ENCODE measurements at regions not wholly inside any gene's neighbourhood (a gene's known extent, or its start where the extent isn't known, plus 50 kb on each side); places are given as distances from the start of the nearest gene placed in this dataset.

DNA sequence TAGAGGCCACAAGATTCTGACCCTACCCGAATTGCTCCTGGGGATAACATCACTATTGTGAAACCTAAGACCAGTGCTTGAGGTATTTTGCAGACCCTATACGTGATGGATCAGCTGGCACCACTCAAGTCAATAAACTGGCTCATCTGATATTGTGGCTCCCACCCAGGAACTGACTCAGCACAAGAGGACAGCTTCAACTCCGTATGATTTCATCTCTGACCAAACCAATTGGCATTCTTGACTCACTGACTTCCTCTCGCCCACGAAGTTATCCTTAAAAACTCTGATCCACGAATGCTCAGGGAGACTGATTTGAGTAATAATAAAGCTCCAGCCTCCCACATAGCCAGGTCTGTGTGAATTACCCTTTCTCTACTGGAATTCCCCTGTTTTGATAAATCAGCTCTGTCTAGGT lies 1036.1 kb upstream of the TMEM132C start:
- no peak overlapping the region for H2AFZ ChIP-seq (ENCODE audit: low read length)
- H2BK15ac ChIP-seq (ENCODE audit: low read length) = no peak overlapping the region
- no peak overlapping the region for H3K4me3 ChIP-seq (ENCODE audit: extremely low read depth in 1 of 4, insufficient read depth in 2 of 4, low read depth in 3 of 4, low read length in 4 of 4)
- no peak overlapping the region for H2AK5ac ChIP-seq (ENCODE audit: low read depth, low read length)
- FAIRE-seq (no peak), DNase-seq (ENCODE audit: low read depth in 1 of 2, low spot score in 2 of 2) (no peak)
- CTCF ChIA-PET (ENCODE audit: partially characterized antibody) = interaction anchor here (1.1 to 2.1 kb wide), 3 partner anchors 49 to 151 kb away, joined by 3 to 5 read pairs (median 3); no protein-coding TSS in a partner anchor
- no peak overlapping the region for H3K4ac ChIP-seq (replicated peaks; ENCODE audit: insufficient read length, low read depth, low read length)
- H3K56ac ChIP-seq (replicated peaks; ENCODE audit: insufficient read length, low read depth, low read length) = no peak overlapping the region
- H3K79me2 ChIP-seq (ENCODE audit: control insufficient read depth in 1 of 2, insufficient read depth in 2 of 2, low read length in 2 of 2) = no peaks in the 10 kb centered on the region
- no peak overlapping the region for H2BK5ac ChIP-seq (ENCODE audit: low read depth, low read length)
- H3K14ac ChIP-seq (ENCODE audit: insufficient read length) = no peak overlapping the region
- no peaks in the 10 kb centered on the region for H3K4me1 ChIP-seq (replicated peaks in 1 of 4; ENCODE audit: control insufficient read depth in 3 of 4, insufficient read depth in 4 of 4, low read length in 3 of 4)
- H3K18ac ChIP-seq (ENCODE audit: extremely low read depth, low read length) = no peak overlapping the region
- no peaks in the 10 kb centered on the region for H3K9me3 ChIP-seq (ENCODE audit: insufficient read depth in 2 of 2, low read depth in 1 of 2, low read length in 1 of 2)
- H3K36me3 ChIP-seq (ENCODE audit: control insufficient read depth in 2 of 4, insufficient read depth in 4 of 4, low read length in 3 of 4) = no peaks in the 10 kb centered on the region
- no peaks in the 10 kb centered on the region for H3K79me1 ChIP-seq (ENCODE audit: low read depth, low read length)
- no peak overlapping the region for H2BK12ac ChIP-seq (ENCODE audit: low read depth, low read length)
- H3K27me3 ChIP-seq (replicated peaks in 1 of 4; ENCODE audit: control insufficient read depth in 3 of 4, extremely low read depth in 1 of 4, insufficient read depth in 3 of 4, low read length in 3 of 4) = no peaks in the 10 kb centered on the region
- H2BK20ac ChIP-seq (ENCODE audit: low read length) = no peak overlapping the region
- H4K5ac ChIP-seq (ENCODE audit: insufficient read length, low read depth, low read length) = no peak overlapping the region
- H4K20me1 ChIP-seq (replicated peaks in 1 of 2; ENCODE audit: control insufficient read depth in 1 of 2, insufficient read depth in 2 of 2, low read length in 2 of 2) = no peaks in the 10 kb centered on the region
- no peak overlapping the region for H3K4me2 ChIP-seq (ENCODE audit: insufficient read depth in 1 of 2, low read depth in 2 of 2, low read length in 2 of 2)
- H4K91ac ChIP-seq (replicated peaks; ENCODE audit: insufficient read length, low read length) = no peak overlapping the region
- H2BK120ac ChIP-seq (replicated peaks; ENCODE audit: low read depth, low read length) = no peak overlapping the region
- 90% methylated on average over 6 of the region's 6 CpGs; no CpG with 5 or more reads in 1 of the 2 experiments for WGBS, 2 experiments (ENCODE audit: extremely low coverage in 1 of 2, insufficient coverage in 1 of 2, insufficient read length in 1 of 2, insufficient replicate concordance in 2 of 2, low coverage in 1 of 2, low lambda C conversion rate in 2 of 2, missing lambda C conversion rate in 1 of 2)
- POLR2A ChIA-PET (ENCODE audit: partially characterized antibody) = no interaction called here
- no peak overlapping the region for H3K27ac ChIP-seq (ENCODE audit: low read depth, low read length)
- H3K23ac ChIP-seq (ENCODE audit: insufficient read length) = no peak overlapping the region
- no peak overlapping the region for H3K9ac ChIP-seq (replicated peaks in 1 of 4; ENCODE audit: extremely low read depth in 1 of 4, low read depth in 3 of 4, low read length in 3 of 4)
- no peak overlapping the region for H4K8ac ChIP-seq (ENCODE audit: extremely low read depth, insufficient read depth, low read length)
- no peaks in the 10 kb centered on the region for H3K23me2 ChIP-seq (ENCODE audit: low read depth, low read length)
- TF ChIP-seq NRF1 (IDR thresholded peaks at IDR 0.05; ENCODE audit: low read depth, low read length) (no peak), SRF (IDR thresholded peaks at IDR 0.05; ENCODE audit: low read depth, low read length) (no peak)
- TF ChIP-seq, protein P1, sequence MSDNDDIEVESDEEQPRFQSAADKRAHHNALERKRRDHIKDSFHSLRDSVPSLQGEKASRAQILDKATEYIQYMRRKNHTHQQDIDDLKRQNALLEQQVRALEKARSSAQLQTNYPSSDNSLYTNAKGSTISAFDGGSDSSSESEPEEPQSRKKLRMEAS (IDR thresholded peaks at IDR 0.05) = no peak
